HEK293 (cell line): ENCODE measurements at regions not wholly inside any gene's neighbourhood (a gene's known extent, or its start where the extent isn't known, plus 50 kb on each side); places are given as distances from the start of the nearest gene placed in this dataset.

Experiments
- CTCF ChIA-PET: fragments of 350-600 bp; formaldehyde crosslinking; extraction: SDS; loops from one replicate; lab custom pipeline; 2021; ENCODE audit warnings: antibody characterized with exemption; lab: Yijun Ruan, JAX
- POLR2A ChIA-PET: fragments of 300-600 bp; formaldehyde crosslinking; extraction: SDS; loops from one replicate; lab custom pipeline; 2020; ENCODE audit warnings: antibody characterized with exemption, inconsistent platforms; lab: Yijun Ruan, JAX
- H3K27ac ChIP-seq: fragments of 200-500 bp; sonication (Bioruptor generic); 2 replicates; pipeline ENCODE4 v1.5.1; 2014; ENCODE audit warnings: low read depth, low read length, control low read depth, inconsistent platforms; ENCODE audit errors: extremely low read depth
- H3K36me3 ChIP-seq, 2 experiments: fragments of 200-500 bp in 1 of 2; sonication (Bioruptor generic) in 1 of 2; 1 replicate in 1 of 2; 2 replicates in 1 of 2; pipeline ENCODE4 v1.5.1; 2014 to 2017; ENCODE audit warnings: inconsistent platforms in 2 of 2, low read length in 2 of 2; ENCODE audit not compliant: control insufficient read depth in 2 of 2, insufficient read depth in 1 of 2
- H3K4me1 ChIP-seq: fragments of 200-500 bp; sonication (Bioruptor generic); 2 replicates; pipeline ENCODE4 v1.5.1; 2014; ENCODE audit warnings: mild to moderate bottlenecking, low read length, inconsistent platforms; ENCODE audit not compliant: control insufficient read depth, insufficient read depth
- H3K4me3 ChIP-seq: 2 replicates; pipeline ENCODE4 v1.5.1; 2011; ENCODE audit warnings: low read depth, mild to moderate bottlenecking, control low read depth, low read length, moderate library complexity
- H3K9me3 ChIP-seq: fragments of 200-500 bp; sonication (Bioruptor generic); 2 replicates; pipeline ENCODE4 v1.5.1; 2014; ENCODE audit warnings: low read depth, low read length, inconsistent platforms; ENCODE audit not compliant: control insufficient read depth, insufficient read depth
- GFI1B ChIP-seq: fragments of 450-650 bp; formaldehyde crosslinking; IDR thresholded peaks from 2 replicates; pipeline ENCODE4 v1.5.1; 2016; ENCODE audit warnings: missing biosample characterization, missing genetic modification characterization
- RBAK ChIP-seq: fragments of 450-650 bp; formaldehyde crosslinking; IDR thresholded peaks from 2 replicates; pipeline ENCODE4 v1.5.1; 2016; ENCODE audit warnings: missing biosample characterization, missing genetic modification characterization
- ZEB2 ChIP-seq: fragments of 450-650 bp; formaldehyde crosslinking; IDR thresholded peaks from 2 replicates; pipeline ENCODE4 v1.5.1; 2016; ENCODE audit warnings: missing biosample characterization, missing genetic modification characterization
- ZFHX2 ChIP-seq: fragments of 450-650 bp; formaldehyde crosslinking; conservative IDR thresholded peaks from 2 replicates; pipeline ENCODE4 v1.5.1; 2016; ENCODE audit warnings: missing biosample characterization, missing genetic modification characterization
- ZFP3 ChIP-seq: fragments of 450-650 bp; formaldehyde crosslinking; IDR thresholded peaks from 2 replicates; pipeline ENCODE4 v1.5.1; 2016; ENCODE audit warnings: low read depth, missing biosample characterization, missing genetic modification characterization
- ZNF184 ChIP-seq: fragments of 450-650 bp; IDR thresholded peaks from 2 replicates; pipeline ENCODE4 v1.5.1; 2018; ENCODE audit warnings: missing biosample characterization, mild to moderate bottlenecking, missing genetic modification characterization
- ZNF19 ChIP-seq: fragments of 450-650 bp; formaldehyde crosslinking; IDR thresholded peaks from 2 replicates; pipeline ENCODE4; 2016; ENCODE audit warnings: missing biosample characterization, missing genetic modification characterization, low read depth
- ZNF391 ChIP-seq: fragments of 450-650 bp; formaldehyde crosslinking; IDR thresholded peaks from 2 replicates; pipeline ENCODE4 v1.5.1; 2016; ENCODE audit warnings: low read depth, missing biosample characterization, missing genetic modification characterization, borderline replicate concordance
- ZNF426 ChIP-seq: fragments of 450-650 bp; formaldehyde crosslinking; IDR thresholded peaks from 2 replicates; pipeline ENCODE4 v1.5.1; 2017; ENCODE audit warnings: missing biosample characterization, missing genetic modification characterization, mild to moderate bottlenecking, inconsistent platforms, moderate library complexity
- ZNF433 ChIP-seq: fragments of 450-650 bp; formaldehyde crosslinking; IDR thresholded peaks from 2 replicates; pipeline ENCODE4 v1.5.1; 2016; ENCODE audit warnings: missing biosample characterization, missing genetic modification characterization, low read depth
- ZNF549 ChIP-seq: fragments of 450-650 bp; IDR thresholded peaks from 2 replicates; pipeline ENCODE4 v1.5.1; 2018; ENCODE audit warnings: missing biosample characterization, missing genetic modification characterization, mild to moderate bottlenecking, inconsistent platforms, moderate library complexity
- ZNF596 ChIP-seq: fragments of 450-650 bp; IDR thresholded peaks from 2 replicates; pipeline ENCODE4 v1.5.0; 2018; ENCODE audit warnings: missing biosample characterization, mild to moderate bottlenecking, missing genetic modification characterization, moderate library complexity
- ZNF677 ChIP-seq: fragments of 450-650 bp; IDR thresholded peaks from 2 replicates; pipeline ENCODE4 v1.5.0; 2018; ENCODE audit warnings: missing biosample characterization, mild to moderate bottlenecking, missing genetic modification characterization, moderate library complexity
- TF ChIP-seq, protein P1 (sequence below): fragments of 450-650 bp; formaldehyde crosslinking; IDR thresholded peaks from 2 replicates; pipeline ENCODE4 v1.5.1; 2016; ENCODE audit warnings: missing biosample characterization, missing genetic modification characterization, borderline replicate concordance
- TF ChIP-seq, protein P2 (sequence below): fragments of 450-650 bp; formaldehyde crosslinking; IDR thresholded peaks from 2 replicates; pipeline ENCODE4 v1.5.1; 2017; ENCODE audit warnings: missing biosample characterization, missing genetic modification characterization
- TF ChIP-seq, protein P3 (sequence below): fragments of 450-650 bp; formaldehyde crosslinking; IDR thresholded peaks from 2 replicates; pipeline ENCODE4 v1.5.1; 2016; ENCODE audit warnings: missing biosample characterization, missing genetic modification characterization
- TF ChIP-seq, protein P4 (sequence below): fragments of 450-650 bp; formaldehyde crosslinking; IDR thresholded peaks from 2 replicates; pipeline ENCODE4 v1.5.1; 2016; ENCODE audit warnings: missing biosample characterization, missing genetic modification characterization, low read depth

DNA sequence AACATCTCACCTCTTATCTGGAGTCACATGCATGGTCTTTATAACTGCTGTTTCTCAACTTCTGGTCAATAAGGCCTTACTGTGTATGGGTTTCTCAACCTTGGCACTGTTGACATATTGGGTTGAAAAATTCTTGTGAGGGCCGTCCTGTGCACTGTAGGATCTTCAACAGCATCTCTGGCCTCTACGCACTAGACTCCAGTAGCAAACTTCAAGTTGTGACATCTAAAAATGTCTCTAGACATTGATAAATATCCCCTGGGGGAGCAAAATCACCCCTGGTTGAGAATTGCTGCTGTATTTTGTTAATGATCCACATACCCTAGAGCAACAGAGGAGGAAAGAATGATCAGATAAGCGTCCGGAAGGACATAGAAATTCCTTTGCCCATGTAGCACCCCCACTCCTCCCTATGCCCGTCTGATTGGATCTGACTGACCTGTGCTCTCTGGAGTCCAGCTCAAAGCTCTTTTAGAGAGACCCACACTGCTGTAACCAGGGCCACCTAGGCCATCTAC lies 423.5 kb upstream of the ZMIZ1 start:
- Histone ChIP-seq H3K9me3 (no peaks in the 10 kb centered on the region), H3K4me3 (no peak overlapping the region), H3K27ac (no peak overlapping the region), H3K36me3 (no peaks in the 10 kb centered on the region), H3K4me1 (no peaks in the 10 kb centered on the region)
- POLR2A ChIA-PET = no interaction called here
- TF ChIP-seq ZEB2 (tag by site-specific recombination) = no peak
- no peak for TF ChIP-seq ZNF677 (tag by site-specific recombination)
- TF ChIP-seq ZNF391 (tag by site-specific recombination) = no peak
- TF ChIP-seq, all 188 proteins: peak for 0
- CTCF ChIA-PET = no interaction called here

DNA sequence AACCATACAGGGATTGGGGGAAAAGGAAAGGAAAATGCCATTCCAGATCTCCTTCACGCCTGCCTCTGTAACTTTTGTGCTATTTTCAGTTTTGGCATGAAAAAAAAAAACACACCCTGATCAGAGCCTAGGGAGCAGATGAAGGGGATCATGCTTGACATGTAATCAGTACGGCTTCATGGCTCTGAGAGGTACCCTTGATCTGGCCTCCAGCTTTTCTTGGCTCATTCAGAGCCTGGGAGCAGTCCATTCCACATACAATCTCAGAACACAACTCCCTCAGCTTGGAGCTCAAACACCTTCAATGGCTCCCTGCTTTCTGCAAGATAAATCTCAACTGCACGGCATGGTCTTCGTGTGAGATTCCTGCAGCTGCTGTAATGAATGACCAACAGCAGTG lies 422.8 kb upstream of the ZMIZ1 start:
- Histone ChIP-seq H3K9me3 (no peaks in the 10 kb centered on the region), H3K27ac (no peak overlapping the region), H3K4me1 (no peaks in the 10 kb centered on the region), H3K4me3 (no peak overlapping the region), H3K36me3 (no peaks in the 10 kb centered on the region)
- POLR2A ChIA-PET = interaction anchor here (0.6 kb wide), 1 partner anchor 594 kb away, joined by 3 read pairs; no protein-coding TSS in a partner anchor
- TF ChIP-seq, protein P1, sequence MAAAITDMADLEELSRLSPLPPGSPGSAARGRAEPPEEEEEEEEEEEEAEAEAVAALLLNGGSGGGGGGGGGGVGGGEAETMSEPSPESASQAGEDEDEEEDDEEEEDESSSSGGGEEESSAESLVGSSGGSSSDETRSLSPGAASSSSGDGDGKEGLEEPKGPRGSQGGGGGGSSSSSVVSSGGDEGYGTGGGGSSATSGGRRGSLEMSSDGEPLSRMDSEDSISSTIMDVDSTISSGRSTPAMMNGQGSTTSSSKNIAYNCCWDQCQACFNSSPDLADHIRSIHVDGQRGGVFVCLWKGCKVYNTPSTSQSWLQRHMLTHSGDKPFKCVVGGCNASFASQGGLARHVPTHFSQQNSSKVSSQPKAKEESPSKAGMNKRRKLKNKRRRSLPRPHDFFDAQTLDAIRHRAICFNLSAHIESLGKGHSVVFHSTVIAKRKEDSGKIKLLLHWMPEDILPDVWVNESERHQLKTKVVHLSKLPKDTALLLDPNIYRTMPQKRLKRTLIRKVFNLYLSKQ (tag by site-specific recombination) = no peak
- no peak for TF ChIP-seq GFI1B
- TF ChIP-seq ZNF426 (tag by site-specific recombination) = no peak
- no peak for TF ChIP-seq RBAK (tag by site-specific recombination)
- no peak for TF ChIP-seq ZFP3 (tag by site-specific recombination)
- TF ChIP-seq ZNF549 (tag by site-specific recombination) = no peak
- TF ChIP-seq, protein P2, sequence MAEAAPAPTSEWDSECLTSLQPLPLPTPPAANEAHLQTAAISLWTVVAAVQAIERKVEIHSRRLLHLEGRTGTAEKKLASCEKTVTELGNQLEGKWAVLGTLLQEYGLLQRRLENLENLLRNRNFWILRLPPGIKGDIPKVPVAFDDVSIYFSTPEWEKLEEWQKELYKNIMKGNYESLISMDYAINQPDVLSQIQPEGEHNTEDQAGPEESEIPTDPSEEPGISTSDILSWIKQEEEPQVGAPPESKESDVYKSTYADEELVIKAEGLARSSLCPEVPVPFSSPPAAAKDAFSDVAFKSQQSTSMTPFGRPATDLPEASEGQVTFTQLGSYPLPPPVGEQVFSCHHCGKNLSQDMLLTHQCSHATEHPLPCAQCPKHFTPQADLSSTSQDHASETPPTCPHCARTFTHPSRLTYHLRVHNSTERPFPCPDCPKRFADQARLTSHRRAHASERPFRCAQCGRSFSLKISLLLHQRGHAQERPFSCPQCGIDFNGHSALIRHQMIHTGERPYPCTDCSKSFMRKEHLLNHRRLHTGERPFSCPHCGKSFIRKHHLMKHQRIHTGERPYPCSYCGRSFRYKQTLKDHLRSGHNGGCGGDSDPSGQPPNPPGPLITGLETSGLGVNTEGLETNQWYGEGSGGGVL (tag by site-specific recombination) = no peak
- TF ChIP-seq, protein P3, sequence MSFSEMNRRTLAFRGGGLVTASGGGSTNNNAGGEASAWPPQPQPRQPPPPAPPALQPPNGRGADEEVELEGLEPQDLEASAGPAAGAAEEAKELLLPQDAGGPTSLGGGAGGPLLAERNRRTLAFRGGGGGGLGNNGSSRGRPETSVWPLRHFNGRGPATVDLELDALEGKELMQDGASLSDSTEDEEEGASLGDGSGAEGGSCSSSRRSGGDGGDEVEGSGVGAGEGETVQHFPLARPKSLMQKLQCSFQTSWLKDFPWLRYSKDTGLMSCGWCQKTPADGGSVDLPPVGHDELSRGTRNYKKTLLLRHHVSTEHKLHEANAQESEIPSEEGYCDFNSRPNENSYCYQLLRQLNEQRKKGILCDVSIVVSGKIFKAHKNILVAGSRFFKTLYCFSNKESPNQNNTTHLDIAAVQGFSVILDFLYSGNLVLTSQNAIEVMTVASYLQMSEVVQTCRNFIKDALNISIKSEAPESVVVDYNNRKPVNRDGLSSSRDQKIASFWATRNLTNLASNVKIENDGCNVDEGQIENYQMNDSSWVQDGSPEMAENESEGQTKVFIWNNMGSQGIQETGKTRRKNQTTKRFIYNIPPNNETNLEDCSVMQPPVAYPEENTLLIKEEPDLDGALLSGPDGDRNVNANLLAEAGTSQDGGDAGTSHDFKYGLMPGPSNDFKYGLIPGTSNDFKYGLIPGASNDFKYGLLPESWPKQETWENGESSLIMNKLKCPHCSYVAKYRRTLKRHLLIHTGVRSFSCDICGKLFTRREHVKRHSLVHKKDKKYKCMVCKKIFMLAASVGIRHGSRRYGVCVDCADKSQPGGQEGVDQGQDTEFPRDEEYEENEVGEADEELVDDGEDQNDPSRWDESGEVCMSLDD (tag by site-specific recombination) = no peak
- no peak for TF ChIP-seq ZNF19 (tag by site-specific recombination)
- no peak for TF ChIP-seq ZNF433 (tag by site-specific recombination)
- TF ChIP-seq ZFHX2 = no peak
- CTCF ChIA-PET = no interaction called here

DNA sequence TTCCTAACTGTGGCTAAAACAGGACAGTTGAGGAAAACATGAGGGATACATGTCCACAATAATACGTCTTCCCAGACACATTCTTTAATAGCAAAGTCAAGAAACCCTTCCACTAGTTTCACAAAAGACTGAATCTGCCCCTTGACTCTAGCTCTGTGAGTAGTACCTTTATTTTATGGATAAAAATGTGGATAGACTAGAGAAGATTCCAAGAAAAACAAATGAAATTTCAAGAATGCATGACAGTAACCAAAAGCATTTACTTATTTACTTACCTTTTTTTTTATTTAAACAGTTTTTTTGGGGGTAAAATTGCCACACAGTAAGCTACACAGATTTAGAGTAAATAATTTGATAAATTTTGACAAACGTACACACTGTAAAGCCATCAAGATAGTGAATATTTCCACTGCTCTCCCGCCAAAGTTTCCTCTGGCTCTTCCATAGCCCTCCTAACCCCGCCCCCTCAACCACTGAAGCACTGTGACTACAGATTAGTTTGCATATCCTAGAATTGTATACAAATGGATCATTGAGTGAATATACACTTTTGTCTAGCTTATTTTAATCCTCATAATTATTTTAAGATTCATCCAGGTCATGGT lies 420.4 kb upstream of the ZMIZ1 start:
- ChIA-PET POLR2A (no interaction called here), CTCF (interaction anchor here (0.7 to 2.2 kb wide), 2 partner anchors 9 to 127 kb away, joined by 3 to 7 read pairs; no protein-coding TSS in a partner anchor)

More for the DNA sequence above, 420.4 kb upstream of the ZMIZ1 start:
- Histone ChIP-seq H3K9me3 (no peaks in the 10 kb centered on the region), H3K27ac (no peak overlapping the region), H3K36me3 (no peaks in the 10 kb centered on the region), H3K4me3 (no peak overlapping the region), H3K4me1 (no peaks in the 10 kb centered on the region)
- TF ChIP-seq, protein P4, sequence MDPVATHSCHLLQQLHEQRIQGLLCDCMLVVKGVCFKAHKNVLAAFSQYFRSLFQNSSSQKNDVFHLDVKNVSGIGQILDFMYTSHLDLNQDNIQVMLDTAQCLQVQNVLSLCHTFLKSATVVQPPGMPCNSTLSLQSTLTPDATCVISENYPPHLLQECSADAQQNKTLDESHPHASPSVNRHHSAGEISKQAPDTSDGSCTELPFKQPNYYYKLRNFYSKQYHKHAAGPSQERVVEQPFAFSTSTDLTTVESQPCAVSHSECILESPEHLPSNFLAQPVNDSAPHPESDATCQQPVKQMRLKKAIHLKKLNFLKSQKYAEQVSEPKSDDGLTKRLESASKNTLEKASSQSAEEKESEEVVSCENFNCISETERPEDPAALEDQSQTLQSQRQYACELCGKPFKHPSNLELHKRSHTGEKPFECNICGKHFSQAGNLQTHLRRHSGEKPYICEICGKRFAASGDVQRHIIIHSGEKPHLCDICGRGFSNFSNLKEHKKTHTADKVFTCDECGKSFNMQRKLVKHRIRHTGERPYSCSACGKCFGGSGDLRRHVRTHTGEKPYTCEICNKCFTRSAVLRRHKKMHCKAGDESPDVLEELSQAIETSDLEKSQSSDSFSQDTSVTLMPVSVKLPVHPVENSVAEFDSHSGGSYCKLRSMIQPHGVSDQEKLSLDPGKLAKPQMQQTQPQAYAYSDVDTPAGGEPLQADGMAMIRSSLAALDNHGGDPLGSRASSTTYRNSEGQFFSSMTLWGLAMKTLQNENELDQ (tag by site-specific recombination) = no peak
- TF ChIP-seq ZNF184 (tag by site-specific recombination) = no peak
- TF ChIP-seq ZNF596 (tag by site-specific recombination) = no peak
- TF ChIP-seq ZEB2 (tag by site-specific recombination) = no peak
- TF ChIP-seq, all 188 proteins: peak for 0
